ENCODE measurements at regions not wholly inside any gene's neighbourhood (a gene's known extent, or its start where the extent isn't known, plus 50 kb on each side); places are given as distances from the start of the nearest gene placed in this dataset.

DNA sequence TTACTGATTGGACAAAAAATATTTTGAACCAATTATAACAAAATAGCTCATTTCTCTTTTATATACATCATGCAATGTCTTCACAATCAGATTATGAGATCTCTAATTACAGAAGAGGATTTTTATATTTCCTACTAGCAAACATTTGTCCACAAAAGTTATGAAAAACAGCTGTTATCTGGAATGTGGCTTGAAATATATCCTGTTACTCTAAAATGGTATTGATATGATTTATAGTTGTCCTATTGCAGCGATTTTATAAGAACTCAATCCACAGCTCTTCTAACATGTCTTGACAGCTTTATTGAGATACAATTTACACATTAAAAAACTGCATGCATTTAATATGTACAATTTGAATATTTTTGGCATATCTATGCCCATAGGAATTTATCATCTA is 779.9 kb upstream of the ACO1 start:
- TF ChIP-seq, protein P1, sequence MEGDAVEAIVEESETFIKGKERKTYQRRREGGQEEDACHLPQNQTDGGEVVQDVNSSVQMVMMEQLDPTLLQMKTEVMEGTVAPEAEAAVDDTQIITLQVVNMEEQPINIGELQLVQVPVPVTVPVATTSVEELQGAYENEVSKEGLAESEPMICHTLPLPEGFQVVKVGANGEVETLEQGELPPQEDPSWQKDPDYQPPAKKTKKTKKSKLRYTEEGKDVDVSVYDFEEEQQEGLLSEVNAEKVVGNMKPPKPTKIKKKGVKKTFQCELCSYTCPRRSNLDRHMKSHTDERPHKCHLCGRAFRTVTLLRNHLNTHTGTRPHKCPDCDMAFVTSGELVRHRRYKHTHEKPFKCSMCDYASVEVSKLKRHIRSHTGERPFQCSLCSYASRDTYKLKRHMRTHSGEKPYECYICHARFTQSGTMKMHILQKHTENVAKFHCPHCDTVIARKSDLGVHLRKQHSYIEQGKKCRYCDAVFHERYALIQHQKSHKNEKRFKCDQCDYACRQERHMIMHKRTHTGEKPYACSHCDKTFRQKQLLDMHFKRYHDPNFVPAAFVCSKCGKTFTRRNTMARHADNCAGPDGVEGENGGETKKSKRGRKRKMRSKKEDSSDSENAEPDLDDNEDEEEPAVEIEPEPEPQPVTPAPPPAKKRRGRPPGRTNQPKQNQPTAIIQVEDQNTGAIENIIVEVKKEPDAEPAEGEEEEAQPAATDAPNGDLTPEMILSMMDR (IDR thresholded peaks at IDR 0.05; ENCODE audit: insufficient read depth, missing control alignments): no peak
- no peak for FAIRE-seq
- no peak for DNase-seq (ENCODE audit: insufficient read length, low spot score)

DNA sequence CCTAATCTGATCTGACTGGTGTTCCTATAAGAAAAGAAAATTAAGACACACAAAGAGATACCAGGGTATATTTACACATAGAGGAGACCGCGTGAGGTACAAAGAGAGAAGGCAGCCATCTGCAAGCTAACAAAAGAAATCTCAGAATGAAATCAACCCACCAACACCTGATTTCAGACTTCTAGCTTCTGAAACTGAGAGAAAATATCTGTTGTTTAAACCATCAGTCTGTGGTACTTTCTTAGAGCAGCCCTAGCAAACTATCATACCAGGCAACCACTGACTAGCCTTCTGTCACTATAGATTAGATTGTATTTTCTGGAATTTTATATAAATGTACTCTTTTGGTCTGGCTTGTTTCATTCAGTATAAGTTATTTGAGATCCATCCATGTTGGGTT is 779.3 kb upstream of the ACO1 start:
- TF ChIP-seq, protein P1 (IDR thresholded peaks at IDR 0.05; ENCODE audit: insufficient read depth, missing control alignments): no peak
- FAIRE-seq (no peak), DNase-seq (ENCODE audit: insufficient read length, low spot score) (no peak)

DNA sequence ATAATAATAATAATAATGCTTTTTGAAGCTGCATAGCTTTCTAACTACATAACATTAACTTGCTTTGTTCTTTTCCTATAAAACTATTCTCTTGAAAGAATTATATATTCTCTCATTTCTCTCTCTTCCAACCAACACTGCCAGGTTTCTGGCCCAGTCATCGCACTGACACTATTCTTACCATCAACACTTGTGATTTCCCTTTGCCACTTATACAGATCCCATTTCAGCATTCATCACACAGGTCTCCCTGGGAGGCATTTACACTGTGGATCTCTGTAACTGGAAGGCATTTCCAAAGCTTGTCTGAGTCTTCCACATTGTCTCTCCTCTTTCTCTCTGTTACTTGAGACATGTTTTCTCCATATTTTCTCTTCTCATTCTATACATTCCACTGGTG is 777.8 kb upstream of the ACO1 start:
- TF ChIP-seq, protein P1 (IDR thresholded peaks at IDR 0.05; ENCODE audit: insufficient read depth, missing control alignments): no peak
- no peak for FAIRE-seq
- DNase-seq (ENCODE audit: insufficient read length, low spot score): no peak

DNA sequence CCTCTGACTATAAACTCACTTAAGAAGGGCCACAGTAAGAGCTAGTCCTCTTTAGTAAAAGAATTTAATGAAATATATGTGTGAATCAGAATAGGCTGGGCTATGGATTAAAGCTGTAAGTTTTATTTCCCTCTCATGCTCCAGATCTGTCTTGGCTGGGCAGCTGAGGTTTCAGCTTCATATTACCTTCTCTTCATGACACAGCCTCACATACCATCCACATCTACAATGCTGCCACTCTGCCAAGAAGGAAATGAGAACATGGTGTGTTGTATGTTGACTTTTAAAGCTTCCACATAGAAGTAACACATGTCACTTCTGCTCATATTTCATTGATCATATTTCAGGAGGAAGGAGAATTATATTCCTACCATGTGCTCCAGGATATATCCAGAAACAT is 776.0 kb upstream of the ACO1 start:
- FAIRE-seq (no peak), DNase-seq (ENCODE audit: insufficient read length, low spot score) (no peak)
- TF ChIP-seq, protein P1 (IDR thresholded peaks at IDR 0.05; ENCODE audit: insufficient read depth, missing control alignments): no peak

DNA sequence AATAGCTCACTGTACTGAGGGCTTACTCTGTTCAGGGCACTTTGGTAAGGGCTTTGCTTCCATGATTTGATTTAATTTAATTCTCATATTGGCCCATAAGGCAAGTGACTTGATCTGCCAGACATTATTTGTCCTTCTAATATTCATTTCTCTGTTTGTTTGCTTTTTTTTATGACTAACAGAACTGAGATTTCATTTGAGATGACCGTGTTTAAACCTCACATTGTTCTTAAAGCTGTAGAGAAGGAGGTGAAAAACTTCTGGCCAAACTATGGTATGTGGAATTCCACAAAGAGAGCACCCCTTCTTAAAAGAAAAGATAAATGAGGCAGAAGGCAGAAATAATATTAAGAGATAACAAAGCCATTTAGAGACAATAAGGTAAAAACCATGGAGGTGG is 775.6 kb upstream of the ACO1 start:
- TF ChIP-seq, protein P1 (IDR thresholded peaks at IDR 0.05; ENCODE audit: insufficient read depth, missing control alignments): no peak
- DNase-seq (ENCODE audit: insufficient read length, low spot score): no peak
- FAIRE-seq: no peak

DNA sequence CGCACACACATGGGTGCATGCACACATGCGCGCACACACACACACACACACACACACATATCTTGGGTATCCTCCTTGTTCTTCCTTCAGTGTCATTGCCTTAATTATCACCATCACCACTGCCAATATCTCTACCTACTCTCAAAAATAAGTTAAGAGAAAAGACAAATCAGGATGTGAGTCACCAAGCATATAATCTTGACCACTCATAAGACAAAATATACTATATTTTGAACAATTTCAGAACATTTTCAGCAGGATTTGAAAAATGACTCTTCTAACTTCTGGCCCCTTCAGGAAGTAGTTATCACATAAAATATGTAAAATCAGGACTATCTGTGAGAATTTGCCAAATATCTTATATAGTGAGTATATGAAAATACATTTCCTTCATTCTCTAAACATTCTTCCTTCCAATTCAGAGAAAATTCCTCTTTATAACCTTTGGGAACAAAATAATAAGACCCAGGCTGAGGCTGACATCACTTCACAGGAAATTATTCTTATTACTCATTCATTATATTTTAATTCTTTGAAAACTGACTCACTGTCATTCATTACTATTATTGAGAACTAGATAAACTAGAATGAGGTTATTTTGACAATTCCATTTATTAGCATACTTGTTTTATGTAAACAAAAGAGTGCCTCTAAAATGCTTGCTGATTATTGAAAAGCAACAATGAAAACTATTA is 772.0 kb upstream of the ACO1 start:
- no peak for DNase-seq (ENCODE audit: insufficient read length, low spot score)
- no peak for FAIRE-seq
- TF ChIP-seq, protein P1 (IDR thresholded peaks at IDR 0.05; ENCODE audit: insufficient read depth, missing control alignments): no peak

DNA sequence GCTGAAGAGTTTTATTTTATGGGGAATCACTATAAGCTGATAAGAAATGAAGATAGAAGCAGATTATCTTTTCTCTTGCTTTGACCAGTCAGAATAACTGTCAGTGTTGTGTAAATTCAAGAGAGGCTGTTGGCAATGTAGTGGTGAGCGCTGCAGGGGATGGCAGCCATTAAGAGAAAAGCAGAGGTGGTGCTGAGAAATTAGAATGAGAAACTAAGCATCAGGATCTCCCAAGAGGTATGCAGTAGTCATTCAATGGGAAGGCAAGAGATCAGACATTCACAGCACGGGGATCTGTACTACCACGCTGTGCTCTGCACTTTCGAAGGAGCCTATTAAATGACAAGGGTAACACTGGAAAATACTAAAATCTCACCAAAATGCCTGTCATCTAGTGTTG is 768.5 kb upstream of the ACO1 start:
- TF ChIP-seq, protein P1 (IDR thresholded peaks at IDR 0.05; ENCODE audit: insufficient read depth, missing control alignments): no peak
- no peak for FAIRE-seq
- no peak for DNase-seq (ENCODE audit: insufficient read length, low spot score)

Measured in D721Med (cell line).